Vagina (tissue), 2 donors: ENCODE measurements at regions not wholly inside any gene's neighbourhood (a gene's known extent, or its start where the extent isn't known, plus 50 kb on each side); places are given as distances from the start of the nearest gene placed in this dataset.

ENCODE experiments used
- DNase-seq, 2 donors: peaks; one replicate each; pipeline ENCODE4 v3.0.0-alpha.2; 2017; ENCODE audit errors: extremely low spot score in 2 of 2
- H3K27ac ChIP-seq: fragments of 200-600 bp; sonication (generic); one replicate; pipeline ENCODE4 v1.5.1; 2019
- H3K27me3 ChIP-seq: fragments of 200-600 bp; sonication (generic); one replicate; pipeline ENCODE4 v1.5.1; 2019
- H3K36me3 ChIP-seq, 2 donors: fragments of 200-600 bp; sonication (generic); one replicate each; pipeline ENCODE4 v1.5.1; 2017 to 2019
- H3K4me1 ChIP-seq: fragments of 200-600 bp; sonication (generic); one replicate; pipeline ENCODE4 v1.5.1; 2019
- H3K4me3 ChIP-seq, 2 donors: fragments of 200-600 bp; sonication (generic); 1 replicate in 1 of 2; 2 replicates in 1 of 2; pipeline ENCODE4 v1.5.1; 2016 to 2019
- H3K9me3 ChIP-seq: fragments of 200-600 bp; sonication (generic); one replicate; pipeline ENCODE4 v1.5.1; 2019
- CTCF ChIP-seq, 3 experiments: fragments of 450-650 bp in 2 of 3; fragments of 200-600 bp in 1 of 3; sonication (generic) in 1 of 3; IDR thresholded peaks; one replicate each; pipeline ENCODE4 v1.5.1; 2017 to 2019; ENCODE audit warnings: antibody characterized with exemption in 3 of 3, mild to moderate bottlenecking in 2 of 3, moderate library complexity in 2 of 3
- POLR2A ChIP-seq, 2 donors: fragments of 450-650 bp; IDR thresholded peaks; one replicate each; pipeline ENCODE4 v1.6.1; 2017; ENCODE audit warnings: antibody characterized with exemption in 2 of 2, mild to moderate bottlenecking in 2 of 2, moderate library complexity in 2 of 2
- POLR2AphosphoS5 ChIP-seq, 2 donors: sonication (generic); formaldehyde crosslinking; IDR thresholded peaks; one replicate each; pipeline ENCODE4 v1.9.0; 2017; ENCODE audit warnings: antibody characterized with exemption in 2 of 2, mild to moderate bottlenecking in 2 of 2, low read depth in 1 of 2; ENCODE audit not compliant: insufficient read depth in 1 of 2
- intact Hi-C: fragments of 100-400 bp; cut with DNase I; formaldehyde crosslinking; loops from one replicate; pipeline ENCODE4 v1.15.1; 2023

DNA sequence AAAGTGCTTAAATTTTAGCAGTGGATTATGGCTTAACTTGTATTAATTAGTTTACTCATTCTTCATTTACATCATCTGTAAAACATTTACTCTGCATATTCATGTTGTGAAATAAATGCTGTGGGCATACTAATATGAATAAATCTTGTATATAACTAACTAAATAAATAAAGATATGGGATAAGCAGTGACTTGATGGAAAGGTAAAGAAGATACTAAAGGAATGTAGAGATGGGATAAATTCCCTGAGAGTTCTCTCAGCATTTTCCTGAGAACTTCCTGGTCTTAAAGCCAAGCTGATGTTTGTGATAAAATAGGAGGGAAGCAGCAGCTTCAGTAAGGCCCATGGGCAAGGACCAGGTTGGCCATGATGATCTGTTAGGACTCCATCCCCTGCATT lies 652.1 kb downstream of the RNF144B start:
- Histone ChIP-seq H3K4me3 (no peak overlapping the region), H3K27me3 (no peaks in the 10 kb centered on the region), H3K36me3 (no peaks in the 10 kb centered on the region), H3K27ac (no peak overlapping the region), H3K9me3 (no peaks in the 10 kb centered on the region), H3K4me1 (peaks cover 20% of the 10 kb centered on the region)
- intact Hi-C loops, result loop anchor here (10.0 kb wide), 1 partner anchor 126 kb away; no protein-coding TSS in a partner anchor
- no peak for TF ChIP-seq POLR2AphosphoS5 (IDR thresholded peaks at IDR 0.05; ENCODE audit: insufficient read depth in 1 of 2, low read depth in 1 of 2)
- TF ChIP-seq CTCF (IDR thresholded peaks at IDR 0.05), result no peak
- TF ChIP-seq POLR2A (IDR thresholded peaks at IDR 0.05), result no peak
- DNase-seq, result no peak

- H3K9me3 ChIP-seq, result no peaks in the 10 kb centered on the region
- DNase-seq, result no peak
- H3K4me3 ChIP-seq, result no peak overlapping the region
- TF ChIP-seq POLR2A (IDR thresholded peaks at IDR 0.05) (no peak), POLR2AphosphoS5 (IDR thresholded peaks at IDR 0.05; ENCODE audit: insufficient read depth in 1 of 2, low read depth in 1 of 2) (no peak), CTCF (IDR thresholded peaks at IDR 0.05) (no peak)
- H3K4me1 ChIP-seq, result no peaks in the 10 kb centered on the region
- intact Hi-C loops, result no loop called here
- no peaks in the 10 kb centered on the region for H3K36me3 ChIP-seq
- H3K27me3 ChIP-seq, result no peaks in the 10 kb centered on the region
- no peak overlapping the region for H3K27ac ChIP-seq
Observed at GRCh38 chr6:19041906-19042305, 654.8 kb downstream of the RNF144B start.

DNA sequence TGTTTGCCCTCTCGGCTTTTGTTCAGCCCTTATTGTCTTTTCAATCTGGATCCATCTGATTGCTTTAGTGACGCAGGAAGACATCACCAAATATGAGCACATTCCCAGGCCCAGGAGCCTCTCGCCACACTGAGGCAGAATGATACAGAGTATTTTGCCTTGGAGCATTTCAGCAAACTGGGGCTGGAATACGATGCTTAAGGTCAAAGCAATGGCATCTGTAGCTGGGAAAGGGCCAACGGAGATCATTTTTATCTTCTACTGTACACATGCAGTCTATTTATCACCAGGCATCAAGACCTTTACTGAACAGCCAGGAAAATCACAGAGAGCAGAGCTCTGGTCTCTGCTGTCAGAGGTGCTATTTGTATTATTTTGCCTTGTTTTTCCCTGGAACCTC lies 655.3 kb downstream of the RNF144B start:
- intact Hi-C loops, result no loop called here
- TF ChIP-seq CTCF (IDR thresholded peaks at IDR 0.05) (no peak), POLR2AphosphoS5 (IDR thresholded peaks at IDR 0.05; ENCODE audit: insufficient read depth in 1 of 2, low read depth in 1 of 2) (no peak), POLR2A (IDR thresholded peaks at IDR 0.05) (no peak)
- no peaks in the 10 kb centered on the region for H3K4me1 ChIP-seq
- DNase-seq, result no peak
- H3K9me3 ChIP-seq, result no peaks in the 10 kb centered on the region
- no peaks in the 10 kb centered on the region for H3K36me3 ChIP-seq
- H3K27ac ChIP-seq, result no peak overlapping the region
- no peak overlapping the region for H3K4me3 ChIP-seq
- H3K27me3 ChIP-seq, result no peaks in the 10 kb centered on the region

DNA sequence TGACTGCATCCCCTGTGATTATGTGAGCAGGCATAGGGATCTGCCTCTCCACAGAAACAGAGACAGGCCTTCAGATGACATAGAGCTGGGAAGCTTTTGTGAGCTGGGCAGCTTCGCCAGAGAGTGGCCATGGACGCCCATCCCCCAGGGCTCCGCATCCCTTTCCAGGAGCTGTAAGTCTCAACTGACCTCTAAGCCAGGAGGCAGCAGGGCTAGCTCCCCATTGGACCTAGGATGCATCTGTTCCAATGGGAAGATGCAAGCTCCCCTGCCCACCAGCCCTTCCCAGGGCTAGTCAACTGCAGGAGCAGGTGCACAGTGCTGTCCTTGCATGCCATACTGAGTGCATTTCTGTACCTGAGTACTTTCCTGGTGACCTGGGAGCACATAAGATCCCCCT lies 663.6 kb downstream of the RNF144B start:
- Histone ChIP-seq H3K4me3 (no peak overlapping the region), H3K4me1 (no peaks in the 10 kb centered on the region), H3K36me3 (no peaks in the 10 kb centered on the region), H3K27me3 (no peaks in the 10 kb centered on the region), H3K27ac (no peak overlapping the region), H3K9me3 (no peaks in the 10 kb centered on the region)
- no peak for TF ChIP-seq CTCF (IDR thresholded peaks at IDR 0.05)
- no peak for TF ChIP-seq POLR2AphosphoS5 (IDR thresholded peaks at IDR 0.05; ENCODE audit: insufficient read depth in 1 of 2, low read depth in 1 of 2)
- TF ChIP-seq POLR2A (IDR thresholded peaks at IDR 0.05), result no peak
- intact Hi-C loops, result no loop called here
- no peak for DNase-seq

- intact Hi-C loops, result no loop called here
- DNase-seq, result no peak
- no peak overlapping the region for H3K4me3 ChIP-seq
- H3K4me1 ChIP-seq, result no peaks in the 10 kb centered on the region
- TF ChIP-seq POLR2A (IDR thresholded peaks at IDR 0.05), result no peak
- no peak for TF ChIP-seq CTCF (IDR thresholded peaks at IDR 0.05)
- no peaks in the 10 kb centered on the region for H3K9me3 ChIP-seq
- H3K36me3 ChIP-seq, result no peaks in the 10 kb centered on the region
- no peaks in the 10 kb centered on the region for H3K27me3 ChIP-seq
- no peak overlapping the region for H3K27ac ChIP-seq
Observed at GRCh38 chr6:19052219-19052618, 665.1 kb downstream of the RNF144B start.
